Colon (tissue), 2 donors: ENCODE measurements at regions not wholly inside any gene's neighbourhood (a gene's known extent, or its start where the extent isn't known, plus 50 kb on each side); places are given as distances from the start of the nearest gene placed in this dataset.
A peak's percentile ranks its signal among the peaks of the same experiment; 100 is the strongest.
"Not testable (repeated sequence)": the region's sequence is repeated elsewhere in the genome, so short reads cannot be mapped to it uniquely, and the experiment has no call there.

Experiments
- FAIRE-seq: peaks from 2 replicates; lab custom pipeline; 2012; peaks lifted over from hg19 to GRCh38; lab: Jason Lieb, UNC
- donor health status: control.
- donor health status: control.

- FAIRE-seq: not testable (repeated sequence)
Measured at GRCh38 chrX:107296184-107296583, 89.8 kb downstream of the DNAAF6 start.

- FAIRE-seq: peak; percentile 43
Measured at GRCh38 chrX:107298276-107298675, 91.9 kb downstream of the DNAAF6 start.

GRCh38 chrX:107301253-107301652, 94.8 kb downstream of the DNAAF6 start:
- FAIRE-seq: no peak

- FAIRE-seq: no peak
Measured at GRCh38 chrX:107304141-107304540, 97.7 kb downstream of the DNAAF6 start.

- FAIRE-seq: no peak
Measured at GRCh38 chrX:107323786-107324492, 117.5 kb downstream of the DNAAF6 start.

- no peak for FAIRE-seq
Measured at GRCh38 chrX:107324493-107325310, 118.3 kb downstream of the DNAAF6 start.

GRCh38 chrX:107325467-107325866, 119.1 kb downstream of the DNAAF6 start:
- FAIRE-seq: no peak

- no peak for FAIRE-seq
Measured at GRCh38 chrX:107348051-107348450, 101.4 kb upstream of the FRMPD3 start.

GRCh38 chrX:107348990-107349389, 100.5 kb upstream of the FRMPD3 start:
- no peak for FAIRE-seq

- no peak for FAIRE-seq
Measured at GRCh38 chrX:107355533-107355932, 93.9 kb upstream of the FRMPD3 start.

- FAIRE-seq: no peak
Measured at GRCh38 chrX:107360788-107361360, 88.6 kb upstream of the FRMPD3 start.

- FAIRE-seq: not testable (repeated sequence)
Measured at GRCh38 chrX:107370185-107370584, 79.3 kb upstream of the FRMPD3 start.

GRCh38 chrX:107374132-107374531, 75.3 kb upstream of the FRMPD3 start:
- FAIRE-seq: no peak

GRCh38 chrX:107374831-107375230, 74.6 kb upstream of the FRMPD3 start:
- no peak for FAIRE-seq

- FAIRE-seq: not testable (repeated sequence)
Measured at GRCh38 chrX:107376186-107376585, 73.3 kb upstream of the FRMPD3 start.

- FAIRE-seq: no peak
Measured at GRCh38 chrX:107384397-107385105, 64.9 kb upstream of the FRMPD3 start.

- no peak for FAIRE-seq
Measured at GRCh38 chrX:107389726-107390125, 59.7 kb upstream of the FRMPD3 start.

- peak; percentile 43 for FAIRE-seq
Measured at GRCh38 chrX:107393656-107394055, 55.8 kb upstream of the FRMPD3 start.

GRCh38 chrX:107396235-107396634, 53.2 kb upstream of the FRMPD3 start:
- no peak for FAIRE-seq

- no peak for FAIRE-seq
Measured at GRCh38 chrX:107396783-107397182, 52.7 kb upstream of the FRMPD3 start.

- FAIRE-seq: no peak
Measured at GRCh38 chrX:107398115-107398514, 51.3 kb upstream of the FRMPD3 start.
